NB4 (cell line): ENCODE measurements at regions not wholly inside any gene's neighbourhood (a gene's known extent, or its start where the extent isn't known, plus 50 kb on each side); places are given as distances from the start of the nearest gene placed in this dataset.

Experiments used
- CTCF ChIP-seq: IDR thresholded peaks from one replicate; pipeline ENCODE4 v1.5.1; 2012; ENCODE audit warnings: low read depth, low read length
- MAX ChIP-seq: IDR thresholded peaks from 2 replicates; pipeline ENCODE4 v1.6.1; 2011; ENCODE audit warnings: low read depth, low read length
- MYC ChIP-seq: IDR thresholded peaks from 2 replicates; pipeline ENCODE4 v1.6.1; 2011; ENCODE audit warnings: low read depth, low read length
- POLR2A ChIP-seq: IDR thresholded peaks from 2 replicates; pipeline ENCODE4 v1.6.1; 2011; ENCODE audit warnings: mild to moderate bottlenecking; ENCODE audit not compliant: insufficient read length; ENCODE audit errors: extremely low read depth

GRCh38 chr21:21730512-21730911, 732.3 kb downstream of the NCAM2 start:
- TF ChIP-seq MYC, result no peak
- TF ChIP-seq CTCF, result no peak
- TF ChIP-seq POLR2A, result no peak
- TF ChIP-seq MAX, result no peak
